OCI-LY7 (cell line): ENCODE measurements at regions not wholly inside any gene's neighbourhood (a gene's known extent, or its start where the extent isn't known, plus 50 kb on each side); places are given as distances from the start of the nearest gene placed in this dataset.
"Not testable (repeated sequence)": the region's sequence is repeated elsewhere in the genome, so short reads cannot be mapped to it uniquely, and the experiment has no call there.

Source experiments
- BruUV-seq: library from RNA; stranded (reverse); fragments of 400-500 nt; replicated peaks from 2 replicates; lab custom pipeline; 2021; lab: Mats Ljungman, UMichigan
- CTCF ChIA-PET: fragments of 300-600 bp; sonication (Branson Sonifier 250); formaldehyde crosslinking; loops from one replicate; lab custom pipeline; 2022; ENCODE audit warnings: antibody characterized with exemption; ENCODE audit not compliant: unreplicated experiment; lab: Charles Lee
- POLR2A ChIA-PET: fragments of 300-600 bp; sonication (Branson Sonifier 250); formaldehyde crosslinking; loops from one replicate; lab custom pipeline; 2022; ENCODE audit warnings: antibody characterized with exemption; lab: Charles Lee
- DNase-seq: peaks from one replicate; pipeline ENCODE4 v3.0.0-alpha.2; 2015; ENCODE audit warnings: low spot score
- H2AFZ ChIP-seq: fragments of 200-600 bp; sonication (generic), shearing (Covaris generic); 2 replicates; pipeline ENCODE4 v1.6.1; 2014; ENCODE audit warnings: mild to moderate bottlenecking, antibody characterized with exemption, low read length, moderate library complexity
- H3K27ac ChIP-seq: fragments of 200-600 bp; sonication (generic); 2 replicates; pipeline ENCODE4 v1.5.1; 2014; ENCODE audit warnings: mixed run types, low read depth, mild to moderate bottlenecking, moderate library complexity, low read length, inconsistent platforms; ENCODE audit not compliant: poor library complexity, severe bottlenecking
- H3K36me3 ChIP-seq: fragments of 200-600 bp; sonication (generic); 2 replicates; pipeline ENCODE4 v1.6.1; 2014; ENCODE audit warnings: mild to moderate bottlenecking, antibody characterized with exemption, low read length, moderate library complexity, mixed read lengths; ENCODE audit not compliant: insufficient read depth
- H3K4me1 ChIP-seq: fragments of 200-600 bp; sonication (generic); 2 replicates; pipeline ENCODE4 v1.5.1; 2014; ENCODE audit warnings: mild to moderate bottlenecking, low read length; ENCODE audit not compliant: insufficient read depth, poor library complexity, severe bottlenecking
- H3K4me2 ChIP-seq: fragments of 200-600 bp; sonication (generic); 2 replicates; pipeline ENCODE4 v1.6.1; 2014; ENCODE audit warnings: mild to moderate bottlenecking, low read length
- H3K4me3 ChIP-seq: fragments of 200-600 bp; sonication (generic); 2 replicates; pipeline ENCODE4 v1.5.1; 2014; ENCODE audit warnings: mild to moderate bottlenecking, low read depth, low read length; ENCODE audit not compliant: poor library complexity, severe bottlenecking
- H3K79me2 ChIP-seq: fragments of 200-600 bp; sonication (generic); 2 replicates; pipeline ENCODE4 v1.6.1; 2016; ENCODE audit warnings: low read depth, mild to moderate bottlenecking, low read length, moderate library complexity, mixed read lengths; ENCODE audit not compliant: insufficient read depth
- H3K9me2 ChIP-seq: fragments of 200-600 bp; sonication (generic); 2 replicates; pipeline ENCODE4 v1.6.1; 2016; ENCODE audit warnings: mild to moderate bottlenecking, low read length, mixed read lengths; ENCODE audit not compliant: insufficient read depth
- H3K9me3 ChIP-seq: fragments of 200-600 bp; sonication (generic); 2 replicates; pipeline ENCODE4 v1.6.1; 2014; ENCODE audit warnings: mild to moderate bottlenecking, mixed run types, low read length, mixed read lengths
- H4K20me1 ChIP-seq: fragments of 200-600 bp; sonication (generic); 2 replicates; pipeline ENCODE4 v1.6.1; 2014; ENCODE audit warnings: mild to moderate bottlenecking, antibody characterized with exemption, low read length, moderate library complexity, mixed read lengths; ENCODE audit not compliant: insufficient read depth
- intact Hi-C: fragments of 100-400 bp; cut with micrococcal nuclease; formaldehyde crosslinking; loops from one replicate; pipeline ENCODE4 v1.10.0; 2022; ENCODE audit not compliant: unreplicated experiment

DNA sequence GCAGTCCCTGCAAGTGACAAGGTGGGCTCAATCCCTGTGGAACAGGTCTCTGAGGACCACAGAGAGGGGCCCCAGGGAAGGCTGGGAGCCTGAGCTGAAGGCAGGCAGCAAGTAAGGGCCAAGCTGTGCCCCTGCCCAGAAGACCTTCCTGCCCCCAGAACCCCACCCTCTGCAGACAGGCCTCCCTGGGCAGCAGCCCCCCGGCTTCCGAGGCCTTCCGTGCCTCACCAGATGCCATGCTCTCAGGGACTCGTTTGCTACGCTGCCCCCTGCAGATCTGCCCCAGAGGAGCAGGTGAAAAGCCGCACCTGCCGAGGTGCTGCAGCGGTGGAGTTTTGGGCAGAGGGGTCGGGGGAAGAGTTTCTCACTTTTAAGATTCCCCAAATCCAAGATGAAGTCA is 125.4 kb upstream of the AKAP13 start:
- H2AFZ ChIP-seq, H3K27ac ChIP-seq, POLR2A ChIA-PET, H3K4me3 ChIP-seq, H3K4me2 ChIP-seq, intact Hi-C loops, H3K36me3 ChIP-seq, BruUV-seq, H3K9me3 ChIP-seq, H3K9me2 ChIP-seq, H4K20me1 ChIP-seq, CTCF ChIA-PET, H3K79me2 ChIP-seq, DNase-seq: not testable (repeated sequence)
- H3K4me1 ChIP-seq, result peaks cover 19% of the 10 kb centered on the region

DNA sequence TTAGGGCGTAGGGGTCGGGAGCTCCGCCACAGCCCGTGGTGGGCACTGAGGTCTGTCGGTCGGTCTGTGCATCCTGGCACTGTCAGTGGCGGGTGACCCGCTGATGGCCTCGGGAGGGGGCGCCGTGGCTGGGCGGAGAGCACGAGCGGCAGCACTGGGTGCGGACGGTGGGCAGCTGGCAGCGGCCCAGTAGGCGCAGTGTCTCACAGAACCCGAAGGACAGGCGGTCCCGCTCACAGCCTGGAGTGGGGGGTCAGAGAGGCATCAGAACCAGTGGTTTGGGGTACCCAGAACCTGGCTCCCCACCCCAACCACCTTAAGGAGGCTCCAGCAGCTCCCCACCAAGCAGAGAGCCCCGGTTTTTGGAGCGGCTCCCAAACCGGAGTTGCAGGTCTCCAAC is 124.9 kb upstream of the AKAP13 start:
- H3K4me2 ChIP-seq, H3K36me3 ChIP-seq, H3K4me3 ChIP-seq, CTCF ChIA-PET, H2AFZ ChIP-seq, H3K9me3 ChIP-seq, DNase-seq, BruUV-seq, intact Hi-C loops, H3K27ac ChIP-seq, POLR2A ChIA-PET, H3K9me2 ChIP-seq, H4K20me1 ChIP-seq, H3K79me2 ChIP-seq: not testable (repeated sequence)
- peaks cover 19% of the 10 kb centered on the region for H3K4me1 ChIP-seq

DNA sequence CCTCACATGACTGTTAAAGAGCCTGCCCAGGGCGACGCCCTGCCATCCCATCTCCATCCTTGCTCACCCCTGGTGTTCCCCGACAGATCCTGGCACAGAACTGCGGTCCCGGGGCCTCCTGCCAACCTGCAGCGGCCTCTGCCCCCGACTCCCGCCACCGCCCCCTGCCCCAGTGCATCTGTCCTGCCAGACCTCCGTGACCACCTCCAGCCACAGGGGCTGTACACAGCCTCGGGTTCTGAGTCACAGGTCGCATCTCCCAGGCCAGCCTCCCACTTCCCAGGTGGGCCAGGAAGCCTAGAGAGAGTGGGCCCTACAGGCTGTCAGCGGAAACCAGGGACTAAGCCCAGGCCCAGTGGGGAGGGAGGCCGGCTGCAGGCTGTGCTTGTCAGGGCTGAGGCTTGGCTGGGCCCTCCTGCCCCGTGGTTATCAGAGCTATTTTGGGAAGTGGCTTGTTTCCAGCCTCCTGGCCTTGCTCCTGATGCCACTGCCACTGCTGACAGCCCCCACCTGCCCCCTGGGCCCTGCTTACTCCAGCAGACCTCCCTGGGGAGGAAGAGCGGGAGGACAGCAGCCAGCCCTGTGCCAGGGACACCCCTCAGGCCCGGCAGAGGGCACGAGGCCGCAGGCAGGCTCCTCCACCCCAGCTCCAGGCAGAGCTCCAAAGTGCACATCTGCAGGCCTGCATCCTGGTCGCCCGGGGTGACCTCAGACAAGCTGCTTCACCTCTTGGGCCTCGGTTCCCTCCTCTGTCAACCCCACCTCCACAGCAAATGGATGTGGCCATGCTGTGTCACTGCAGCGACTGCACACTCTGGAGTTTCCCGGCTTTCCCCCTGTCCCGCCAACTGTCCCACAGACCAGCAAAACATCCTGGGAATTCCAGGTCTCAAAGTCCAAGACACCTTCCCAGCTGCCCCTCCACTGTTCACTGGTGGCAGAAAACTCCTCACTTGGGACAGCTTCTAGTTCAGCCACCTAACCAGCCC is 124.1 kb upstream of the AKAP13 start:
- peaks cover 19% of the 10 kb centered on the region for H3K4me1 ChIP-seq
- H2AFZ ChIP-seq, intact Hi-C loops, CTCF ChIA-PET, H3K27ac ChIP-seq, H4K20me1 ChIP-seq, H3K79me2 ChIP-seq, H3K4me3 ChIP-seq, DNase-seq, H3K4me2 ChIP-seq, POLR2A ChIA-PET, H3K9me3 ChIP-seq, H3K9me2 ChIP-seq, BruUV-seq, H3K36me3 ChIP-seq: not testable (repeated sequence)

DNA sequence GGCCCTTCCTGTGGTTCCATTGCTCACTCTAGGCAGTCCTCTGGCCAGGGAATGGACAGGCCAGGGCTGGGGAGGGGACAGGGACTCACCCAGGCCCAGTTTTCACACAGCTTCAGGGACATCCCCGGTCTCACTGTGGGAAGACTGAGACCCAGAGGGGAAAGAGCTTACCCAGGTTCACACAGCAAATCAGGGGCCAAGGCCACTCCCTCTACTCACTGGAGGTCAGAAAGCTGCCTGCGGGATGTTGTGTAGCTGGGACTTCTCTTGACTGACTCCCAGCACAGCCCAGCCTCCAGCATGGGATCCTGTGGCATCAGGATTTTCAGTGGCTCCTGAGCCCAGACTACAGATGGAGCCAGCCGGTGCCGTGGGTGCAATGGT is 122.3 kb upstream of the AKAP13 start:
- H3K79me2 ChIP-seq, H3K4me3 ChIP-seq, intact Hi-C loops, BruUV-seq, H3K9me3 ChIP-seq, H3K9me2 ChIP-seq, H2AFZ ChIP-seq, CTCF ChIA-PET, H4K20me1 ChIP-seq, POLR2A ChIA-PET, H3K36me3 ChIP-seq: not testable (repeated sequence)
- peak; percentile 4 for DNase-seq
- Histone ChIP-seq H3K4me2 (peak overlapping the region; percentile 28; the same call in 1 of the 2 replicates), H3K4me1 (peaks cover 19% of the 10 kb centered on the region), H3K27ac (peak overlapping the region; percentile 20)

DNA sequence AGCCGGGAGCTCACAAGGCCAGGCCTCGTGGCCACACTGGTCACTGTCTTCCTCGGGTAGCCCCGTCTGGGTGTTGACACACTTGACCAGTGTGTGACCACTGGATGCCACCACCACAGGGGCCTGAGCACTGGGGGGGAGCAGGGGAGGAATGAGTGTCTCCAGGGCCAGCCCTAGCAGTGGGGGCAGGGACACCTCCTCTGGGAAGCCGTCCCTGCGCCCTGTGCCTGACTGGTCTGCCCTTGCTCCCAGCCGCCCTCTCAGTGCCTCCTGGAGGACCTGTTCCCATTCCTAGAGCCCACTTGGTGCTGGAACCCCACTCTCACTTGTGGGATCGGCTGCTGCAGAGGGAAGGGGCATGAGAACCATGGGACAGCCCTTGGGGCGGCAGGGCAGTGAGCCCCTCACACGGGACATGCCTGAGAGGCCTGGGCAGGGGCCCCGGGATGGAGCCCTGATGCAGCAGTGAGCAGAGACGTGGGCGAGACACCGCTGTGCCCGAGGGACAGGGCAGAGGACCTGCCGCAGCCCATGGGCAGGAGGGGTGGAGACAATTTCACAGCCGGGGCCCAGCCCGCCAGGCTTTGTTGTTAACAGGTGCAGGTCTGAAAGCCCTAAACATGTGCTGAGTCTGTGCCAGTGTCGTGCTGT is 121.7 kb upstream of the AKAP13 start:
- H3K27ac ChIP-seq, POLR2A ChIA-PET, H3K79me2 ChIP-seq, H3K36me3 ChIP-seq, H3K9me2 ChIP-seq, H3K4me3 ChIP-seq, CTCF ChIA-PET, H2AFZ ChIP-seq, DNase-seq, H3K9me3 ChIP-seq, intact Hi-C loops, H4K20me1 ChIP-seq, BruUV-seq, H3K4me2 ChIP-seq: not testable (repeated sequence)
- H3K4me1 ChIP-seq, result peaks cover 19% of the 10 kb centered on the region

DNA sequence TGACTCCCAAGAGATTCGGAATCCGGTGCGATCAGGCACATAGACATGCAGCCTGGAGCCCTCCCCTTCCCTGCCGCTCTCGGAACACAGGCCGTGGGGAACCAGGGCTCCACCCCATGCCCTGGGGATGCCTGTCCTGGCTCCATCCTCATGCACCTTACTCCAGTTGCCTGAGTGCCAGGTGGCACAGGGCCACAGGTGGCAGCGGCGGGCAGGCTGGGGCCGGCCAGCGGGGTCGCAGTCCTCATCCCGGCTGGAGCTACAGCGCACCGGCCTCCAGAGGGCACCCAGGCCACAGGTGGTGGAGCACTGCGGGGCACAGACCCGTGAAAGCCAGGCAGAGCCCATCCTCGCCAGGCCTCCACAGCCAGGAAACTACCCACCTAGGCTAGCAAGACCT is 119.9 kb upstream of the AKAP13 start:
- H3K9me2 ChIP-seq, POLR2A ChIA-PET, H3K27ac ChIP-seq, CTCF ChIA-PET, H3K9me3 ChIP-seq, DNase-seq, H3K36me3 ChIP-seq, H4K20me1 ChIP-seq, H2AFZ ChIP-seq, BruUV-seq, H3K4me2 ChIP-seq, H3K79me2 ChIP-seq, H3K4me3 ChIP-seq, intact Hi-C loops: not testable (repeated sequence)
- peaks cover 19% of the 10 kb centered on the region for H3K4me1 ChIP-seq
